Suprapubic skin (tissue), 4 donors: ENCODE measurements at regions not wholly inside any gene's neighbourhood (a gene's known extent, or its start where the extent isn't known, plus 50 kb on each side); places are given as distances from the start of the nearest gene placed in this dataset.

Experiments
- CTCF ChIP-seq, 2 donors: fragments of 200-600 bp in 1 of 2; fragments of 450-650 bp in 1 of 2; sonication (generic) in 1 of 2; IDR thresholded peaks; one replicate each; pipeline ENCODE4 v1.5.1; 2016 to 2019; ENCODE audit warnings: antibody characterized with exemption in 2 of 2, mild to moderate bottlenecking in 1 of 2, moderate library complexity in 1 of 2
- POLR2A ChIP-seq, 2 donors: fragments of 450-650 bp; IDR thresholded peaks; one replicate each; pipeline ENCODE4 v1.6.1; 2017; ENCODE audit warnings: antibody characterized with exemption in 2 of 2, mild to moderate bottlenecking in 2 of 2, moderate library complexity in 2 of 2
- POLR2AphosphoS5 ChIP-seq, 3 donors: sonication (generic); formaldehyde crosslinking; IDR thresholded peaks; one replicate each; pipeline ENCODE4 v1.6.1; 2017; ENCODE audit warnings: antibody characterized with exemption in 3 of 3

GRCh38 chr3:31133541-31133940 lies 239.1 kb upstream of the GADL1 start:
- TF ChIP-seq CTCF (IDR thresholded peaks at IDR 0.05), result no peak
- TF ChIP-seq POLR2AphosphoS5 (IDR thresholded peaks at IDR 0.05), result no peak
- TF ChIP-seq POLR2A (IDR thresholded peaks at IDR 0.05), result no peak
